ENCODE measurements at regions not wholly inside any gene's neighbourhood (a gene's known extent, or its start where the extent isn't known, plus 50 kb on each side); places are given as distances from the start of the nearest gene placed in this dataset.

DNA sequence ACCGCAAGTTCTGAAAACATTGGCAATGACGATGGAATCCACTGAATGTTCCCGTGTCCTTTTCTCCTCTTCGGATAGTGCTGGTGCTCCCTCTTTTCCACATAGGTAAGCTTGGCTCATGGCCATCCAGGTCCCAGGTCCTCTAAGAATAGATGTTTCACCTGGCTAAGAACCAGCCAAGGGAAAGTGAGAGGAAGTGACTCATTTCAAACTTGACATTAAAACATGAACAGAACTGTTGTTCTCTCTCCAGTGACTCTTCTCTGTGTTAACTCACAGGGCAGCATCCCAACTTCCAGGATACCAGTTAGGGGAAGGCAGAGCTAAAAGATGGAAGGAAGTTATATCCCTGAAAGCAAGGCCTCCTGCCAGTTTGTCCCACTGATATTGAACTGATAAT, 493.8 kb upstream of the CHRM3 start:
- Histone ChIP-seq H3K36me3 (ENCODE audit: control insufficient read depth, insufficient read depth, low read length) (no peaks in the 10 kb centered on the region), H3K4me3 (ENCODE audit: low read depth, low read length) (no peak overlapping the region), H3K27me3 (ENCODE audit: control insufficient read depth, insufficient read depth, low read length) (no peaks in the 10 kb centered on the region)
- FAIRE-seq (no peak), DNase-seq (ENCODE audit: low read depth) (peak; percentile 93)
- TF ChIP-seq, protein P1, sequence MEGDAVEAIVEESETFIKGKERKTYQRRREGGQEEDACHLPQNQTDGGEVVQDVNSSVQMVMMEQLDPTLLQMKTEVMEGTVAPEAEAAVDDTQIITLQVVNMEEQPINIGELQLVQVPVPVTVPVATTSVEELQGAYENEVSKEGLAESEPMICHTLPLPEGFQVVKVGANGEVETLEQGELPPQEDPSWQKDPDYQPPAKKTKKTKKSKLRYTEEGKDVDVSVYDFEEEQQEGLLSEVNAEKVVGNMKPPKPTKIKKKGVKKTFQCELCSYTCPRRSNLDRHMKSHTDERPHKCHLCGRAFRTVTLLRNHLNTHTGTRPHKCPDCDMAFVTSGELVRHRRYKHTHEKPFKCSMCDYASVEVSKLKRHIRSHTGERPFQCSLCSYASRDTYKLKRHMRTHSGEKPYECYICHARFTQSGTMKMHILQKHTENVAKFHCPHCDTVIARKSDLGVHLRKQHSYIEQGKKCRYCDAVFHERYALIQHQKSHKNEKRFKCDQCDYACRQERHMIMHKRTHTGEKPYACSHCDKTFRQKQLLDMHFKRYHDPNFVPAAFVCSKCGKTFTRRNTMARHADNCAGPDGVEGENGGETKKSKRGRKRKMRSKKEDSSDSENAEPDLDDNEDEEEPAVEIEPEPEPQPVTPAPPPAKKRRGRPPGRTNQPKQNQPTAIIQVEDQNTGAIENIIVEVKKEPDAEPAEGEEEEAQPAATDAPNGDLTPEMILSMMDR (IDR thresholded peaks at IDR 0.05; ENCODE audit: insufficient read depth, low read length, severe bottlenecking) = no peak

DNA sequence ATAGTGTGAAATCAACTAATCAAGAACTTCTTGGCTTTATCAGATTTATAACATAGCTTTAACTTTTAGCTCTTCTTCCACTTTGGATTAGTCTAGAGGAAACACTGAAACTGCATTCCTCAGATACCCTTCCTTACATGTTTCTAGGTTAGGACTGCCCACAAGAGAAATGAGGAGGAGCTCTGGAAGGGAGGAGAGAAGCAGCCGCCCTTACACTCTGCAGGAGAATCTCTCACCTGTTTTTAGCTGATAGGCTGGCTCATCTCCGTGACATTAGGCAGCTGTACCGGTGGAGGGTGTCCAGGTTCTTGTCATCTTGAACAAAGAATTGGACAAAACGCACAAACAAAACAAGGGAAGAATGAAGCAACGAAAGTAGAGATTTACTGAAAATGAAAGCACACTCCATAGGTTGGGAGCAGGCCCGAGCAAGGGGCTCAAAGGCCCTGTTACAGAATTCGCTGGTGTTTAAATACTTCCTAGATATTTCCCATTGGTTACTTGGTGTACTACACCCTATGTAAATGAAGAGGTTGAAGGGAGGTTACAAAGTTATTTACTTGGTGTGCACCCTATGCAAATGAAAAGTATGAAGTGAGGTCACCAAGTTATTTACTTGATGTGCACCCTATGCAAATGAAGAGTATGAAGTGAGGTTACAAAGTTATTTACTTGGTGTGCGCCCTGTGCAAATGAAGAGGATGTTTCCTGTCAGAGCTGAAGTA, 524.9 kb upstream of the CHRM3 start:
- no peak for DNase-seq (ENCODE audit: low read depth)
- no peak overlapping the region for H3K4me3 ChIP-seq (ENCODE audit: low read depth, low read length)
- TF ChIP-seq, protein P1 (IDR thresholded peaks at IDR 0.05; ENCODE audit: insufficient read depth, low read length, severe bottlenecking) = no peak
- FAIRE-seq = no peak
- no peaks in the 10 kb centered on the region for H3K36me3 ChIP-seq (ENCODE audit: control insufficient read depth, insufficient read depth, low read length)
- no peaks in the 10 kb centered on the region for H3K27me3 ChIP-seq (ENCODE audit: control insufficient read depth, insufficient read depth, low read length)

DNA sequence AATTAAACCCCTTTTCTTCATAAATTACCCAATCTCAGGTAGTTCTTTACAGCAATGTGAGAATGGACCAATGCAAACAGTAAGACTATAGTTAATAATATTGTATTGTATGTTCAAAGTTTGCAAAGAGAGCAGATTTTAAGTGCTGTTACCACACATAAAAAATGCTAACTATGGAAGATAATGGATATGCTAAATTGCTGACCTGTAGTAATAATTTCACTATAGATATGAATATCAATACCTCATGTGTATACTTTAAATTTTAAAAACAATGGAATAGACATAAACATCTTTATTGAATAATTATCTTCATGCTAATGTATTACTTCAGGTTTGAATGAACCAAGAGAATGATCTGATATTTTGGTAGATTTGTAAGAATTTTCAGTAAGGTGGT, 552.4 kb upstream of the CHRM3 start:
- DNase-seq (ENCODE audit: low read depth) (no peak), FAIRE-seq (no peak)
- Histone ChIP-seq H3K4me3 (ENCODE audit: low read depth, low read length) (no peak overlapping the region), H3K27me3 (ENCODE audit: control insufficient read depth, insufficient read depth, low read length) (no peaks in the 10 kb centered on the region), H3K36me3 (ENCODE audit: control insufficient read depth, insufficient read depth, low read length) (no peaks in the 10 kb centered on the region)
- TF ChIP-seq, protein P1 (IDR thresholded peaks at IDR 0.05; ENCODE audit: insufficient read depth, low read length, severe bottlenecking) = no peak

DNA sequence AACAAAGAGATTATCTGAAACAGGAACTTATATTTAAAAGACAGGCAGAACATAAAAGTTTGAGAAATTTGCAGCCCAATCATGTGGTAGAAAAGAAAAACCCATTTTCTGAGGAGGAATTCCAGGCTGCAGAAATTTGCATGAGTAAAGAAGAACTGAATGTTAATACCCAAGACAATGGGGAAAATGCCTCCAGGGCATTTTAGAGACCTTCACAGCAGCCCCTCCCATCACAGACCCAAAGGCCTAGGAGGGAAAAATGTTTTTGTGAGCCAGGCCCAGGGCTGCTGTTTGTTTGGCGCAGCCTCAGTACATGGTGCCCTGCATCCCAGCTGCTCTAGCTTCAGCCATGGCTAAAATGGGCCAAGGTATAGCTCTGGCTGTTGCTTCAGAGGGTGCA, 554.3 kb upstream of the CHRM3 start:
- no peak overlapping the region for H3K4me3 ChIP-seq (ENCODE audit: low read depth, low read length)
- FAIRE-seq (no peak), DNase-seq (ENCODE audit: low read depth) (no peak)
- TF ChIP-seq, protein P1 (IDR thresholded peaks at IDR 0.05; ENCODE audit: insufficient read depth, low read length, severe bottlenecking) = no peak
- no peaks in the 10 kb centered on the region for H3K27me3 ChIP-seq (ENCODE audit: control insufficient read depth, insufficient read depth, low read length)
- no peaks in the 10 kb centered on the region for H3K36me3 ChIP-seq (ENCODE audit: control insufficient read depth, insufficient read depth, low read length)

DNA sequence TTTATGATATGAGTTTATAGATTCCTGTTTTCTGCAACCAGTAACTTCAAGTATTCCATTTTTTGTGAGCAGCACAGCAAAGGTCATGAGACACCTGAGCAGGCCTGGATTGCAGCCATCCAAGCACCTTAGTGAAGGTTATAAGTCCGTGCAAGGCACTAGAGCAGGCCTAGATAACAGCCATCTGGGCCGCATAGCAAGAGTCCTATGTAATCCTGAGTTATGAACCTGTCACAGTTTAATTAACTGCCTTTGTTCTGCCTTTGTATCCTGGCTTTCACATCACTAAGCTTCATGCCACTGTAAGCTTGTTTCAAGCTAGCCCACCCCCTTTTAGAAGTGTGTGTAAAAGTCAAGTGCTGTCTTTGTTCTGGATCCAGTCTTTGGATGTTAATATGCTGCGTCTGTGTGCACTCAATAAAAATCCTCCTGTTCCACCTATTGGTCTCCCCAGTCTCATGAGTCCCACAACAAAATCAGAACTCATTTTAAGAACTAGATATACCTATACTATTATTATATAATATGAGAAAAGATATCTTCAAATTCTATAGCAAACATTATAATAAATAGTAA, 556.2 kb upstream of the CHRM3 start:
- no peak for FAIRE-seq
- no peak for DNase-seq (ENCODE audit: low read depth)
- H3K27me3 ChIP-seq (ENCODE audit: control insufficient read depth, insufficient read depth, low read length) = no peaks in the 10 kb centered on the region

More for the DNA sequence above, 556.2 kb upstream of the CHRM3 start:
- no peak overlapping the region for H3K4me3 ChIP-seq (ENCODE audit: low read depth, low read length)
- no peaks in the 10 kb centered on the region for H3K36me3 ChIP-seq (ENCODE audit: control insufficient read depth, insufficient read depth, low read length)
- TF ChIP-seq, protein P1 (IDR thresholded peaks at IDR 0.05; ENCODE audit: insufficient read depth, low read length, severe bottlenecking) = no peak
